Heart left ventricle (tissue), 13 donors: ENCODE measurements at regions not wholly inside any gene's neighbourhood (a gene's known extent, or its start where the extent isn't known, plus 50 kb on each side); places are given as distances from the start of the nearest gene placed in this dataset.

Experiments
- CTCF ChIP-seq, 12 donors: fragments of 200-600 bp; sonication (generic) in 4 of 12; IDR thresholded peaks; one replicate each; pipeline versions ENCODE4 v1.5.0 to v1.8.0; 2018 to 2022; ENCODE audit warnings: antibody characterized with exemption in 12 of 12, mild to moderate bottlenecking in 5 of 12
- POLR2A ChIP-seq, 2 donors: fragments of 450-650 bp; IDR thresholded peaks; one replicate each; pipeline ENCODE4 v1.6.1; 2017; ENCODE audit warnings: antibody characterized with exemption in 2 of 2, mild to moderate bottlenecking in 2 of 2, moderate library complexity in 2 of 2
- donor health status: ischemic (EF 13 %, LVEDD 7.1; RV severe dilation, severe dysfunction).
- donor health status: DM: no; HTN: yes; CAD: no.
- donor health status: DM: no; HTN: no; CAD: no.
- donor health status: ischemic (EF 25% LVEDD 6.9; RV normal size, moderate dysfunction).
- donor health status: ischemic (EF 25% LVEDD 5.7; RV mildly dilated, moderate dysfunction).
- donor health status: ischemic (EF 35%, LVEDD 5.7; RV mildly dilated, moderate dysfunction).
- donor health status: nonischemic (EF 11% LVEDD 7.7; RV severe dilation, severe dysfunction).
- donor health status: DM: yes; HTN: yes; CAD: no.
- donor health status: PGD.
- donor health status: ischemic (EF 29% LVEDD 5.4; RV normal size, mild dysfunction).
- donor health status: nonischemic (EF 23%, LVEDD 6.1; RV moderate dilation, normal function).

GRCh38 chr3:147157631-147158030, 248.7 kb downstream of the ZIC4 start:
- TF ChIP-seq CTCF (IDR thresholded peaks at IDR 0.05) (no peak), POLR2A (IDR thresholded peaks at IDR 0.05) (no peak)
